SK-N-SH (cell line): ENCODE measurements at regions not wholly inside any gene's neighbourhood (a gene's known extent, or its start where the extent isn't known, plus 50 kb on each side); places are given as distances from the start of the nearest gene placed in this dataset.

Experiments
- CTCF ChIP-seq: fragments of 200-600 bp; sonication (generic); IDR thresholded peaks from 2 replicates; pipeline ENCODE4 v1.6.1; 2017; ENCODE audit warnings: antibody characterized with exemption, mild to moderate bottlenecking, moderate library complexity
- FOXJ3 ChIP-seq: sonication (generic); formaldehyde crosslinking; IDR thresholded peaks from 2 replicates; pipeline ENCODE4 v1.5.1; 2020; ENCODE audit warnings: mild to moderate bottlenecking, missing genetic modification reagents
- GABPA ChIP-seq: IDR thresholded peaks from 2 replicates; pipeline ENCODE4 v1.4.0; 2012; ENCODE audit warnings: low read depth, mild to moderate bottlenecking
- JUND ChIP-seq: IDR thresholded peaks from 2 replicates; pipeline ENCODE4 v1.4.0; 2012
- MXI1 ChIP-seq: IDR thresholded peaks from 2 replicates; pipeline ENCODE4 v1.6.1; 2012; ENCODE audit warnings: mild to moderate bottlenecking, low read depth, low read length, improper control_type of control experiment
- RAD21 ChIP-seq: IDR thresholded peaks from 2 replicates; pipeline ENCODE4 v1.6.1; 2012; ENCODE audit warnings: mild to moderate bottlenecking, low read length
- TAF1 ChIP-seq: IDR thresholded peaks from 2 replicates; pipeline ENCODE4 v1.6.1; 2012; ENCODE audit warnings: low read depth, mild to moderate bottlenecking, low read length, moderate library complexity, borderline replicate concordance

- no peak for TF ChIP-seq RAD21
- TF ChIP-seq MXI1, result no peak
- TF ChIP-seq GABPA, result no peak
- TF ChIP-seq TAF1, result no peak
- no peak for TF ChIP-seq JUND
- TF ChIP-seq CTCF, result no peak
- TF ChIP-seq FOXJ3 (CRISPR knock-in tag), result no peak
Observed at GRCh38 chr11:69985641-69986439, 92.3 kb upstream of the ANO1 start.
